Calu3 (cell line): ENCODE measurements at regions not wholly inside any gene's neighbourhood (a gene's known extent, or its start where the extent isn't known, plus 50 kb on each side); places are given as distances from the start of the nearest gene placed in this dataset.
"Not testable (repeated sequence)": the region's sequence is repeated elsewhere in the genome, so short reads cannot be mapped to it uniquely, and the experiment has no call there.

Experiments used
- BruUV-seq: library from RNA; stranded (reverse); fragments of 400-500 nt; replicated peaks from 2 replicates; lab custom pipeline; 2021; lab: Mats Ljungman, UMichigan
- CTCF ChIA-PET: fragments of 300-600 bp; sonication (Branson Sonifier 250); formaldehyde crosslinking; loops from one replicate; lab custom pipeline; 2022; ENCODE audit warnings: antibody characterized with exemption; lab: Charles Lee
- DNase-seq: peaks from one replicate; pipeline ENCODE4 v3.0.0; 2022
- H3K27ac Mint-ChIP-seq: one replicate; pipeline ENCODE4 v1.8.0; 2022; ENCODE audit warnings: mixed read lengths; ENCODE audit not compliant: unreplicated experiment
- H3K27me3 Mint-ChIP-seq: one replicate; pipeline ENCODE4 v1.8.0; 2022; ENCODE audit warnings: mixed read lengths; ENCODE audit not compliant: unreplicated experiment
- H3K36me3 Mint-ChIP-seq: one replicate; pipeline ENCODE4 v1.8.0; 2022; ENCODE audit warnings: mild to moderate bottlenecking, moderate library complexity, mixed read lengths; ENCODE audit not compliant: insufficient read depth, unreplicated experiment
- H3K4me1 Mint-ChIP-seq: one replicate; pipeline ENCODE4 v1.8.0; 2022; ENCODE audit warnings: mild to moderate bottlenecking, low read depth, mixed read lengths; ENCODE audit not compliant: unreplicated experiment
- H3K4me3 Mint-ChIP-seq: one replicate; pipeline ENCODE4 v1.8.0; 2022; ENCODE audit warnings: mild to moderate bottlenecking, low read depth, moderate library complexity, mixed read lengths; ENCODE audit not compliant: unreplicated experiment
- H3K9me3 Mint-ChIP-seq: one replicate; pipeline ENCODE4 v1.8.0; 2022; ENCODE audit warnings: low read depth, mixed read lengths; ENCODE audit not compliant: unreplicated experiment
- CTCF ChIP-seq: fragments of 200-600 bp; IDR thresholded peaks from one replicate; pipeline ENCODE4 v1.8.0; 2022; ENCODE audit warnings: antibody characterized with exemption; ENCODE audit not compliant: unreplicated experiment
- intact Hi-C: fragments of 100-400 bp; cut with micrococcal nuclease; formaldehyde crosslinking; loops from one replicate; pipeline ENCODE4 v1.10.0; 2022; ENCODE audit not compliant: unreplicated experiment

- no peaks in the 10 kb centered on the region for H3K4me1 Mint-ChIP-seq
- BruUV-seq: no TSS peak
- CTCF ChIA-PET: interaction anchor here (0.7 to 2.0 kb wide), 5 partner anchors 15 to 351 kb away, joined by 3 to 10 read pairs (median 4); no protein-coding TSS in a partner anchor
- no peaks in the 10 kb centered on the region for H3K9me3 Mint-ChIP-seq
- no peak for TF ChIP-seq CTCF
- H3K27ac Mint-ChIP-seq: no peak overlapping the region
- no peaks in the 10 kb centered on the region for H3K27me3 Mint-ChIP-seq
- no peak overlapping the region for H3K4me3 Mint-ChIP-seq
- no peak for DNase-seq
- intact Hi-C loops: loop anchor here (1.0 to 5.0 kb wide), 3 partner anchors 69 to 351 kb away; no protein-coding TSS in a partner anchor
- H3K36me3 Mint-ChIP-seq: no peaks in the 10 kb centered on the region
These were observed 294.8 kb downstream of the MDFIC start for GRCh38 chr7:115216652-115217051.

- Mint-ChIP-seq H3K9me3 (peaks cover 4% of the 10 kb centered on the region), H3K27me3 (no peaks in the 10 kb centered on the region), H3K36me3 (peaks cover 5% of the 10 kb centered on the region), H3K4me3 (no peak overlapping the region), H3K27ac (no peak overlapping the region), H3K4me1 (peaks cover 6% of the 10 kb centered on the region)
- intact Hi-C loops: no loop called here
- TF ChIP-seq CTCF: no peak
- no peak for DNase-seq
- CTCF ChIA-PET: interaction anchor here (0.5 kb wide), 1 partner anchor 1505 kb away, joined by 5 read pairs; no protein-coding TSS in a partner anchor
- no TSS peak for BruUV-seq
These were observed 289.3 kb downstream of the MDFIC start for GRCh38 chr7:115211171-115211570.

- BruUV-seq: no TSS peak
- no peak for TF ChIP-seq CTCF
- Mint-ChIP-seq H3K9me3 (peaks cover 6% of the 10 kb centered on the region), H3K36me3 (peaks cover 5% of the 10 kb centered on the region), H3K4me3 (no peak overlapping the region), H3K4me1 (peaks cover 6% of the 10 kb centered on the region), H3K27me3 (no peaks in the 10 kb centered on the region), H3K27ac (no peak overlapping the region)
- CTCF ChIA-PET: no interaction called here
- DNase-seq: no peak
- intact Hi-C loops: no loop called here
These were observed 288.7 kb downstream of the MDFIC start for GRCh38 chr7:115210552-115210951.

DNA sequence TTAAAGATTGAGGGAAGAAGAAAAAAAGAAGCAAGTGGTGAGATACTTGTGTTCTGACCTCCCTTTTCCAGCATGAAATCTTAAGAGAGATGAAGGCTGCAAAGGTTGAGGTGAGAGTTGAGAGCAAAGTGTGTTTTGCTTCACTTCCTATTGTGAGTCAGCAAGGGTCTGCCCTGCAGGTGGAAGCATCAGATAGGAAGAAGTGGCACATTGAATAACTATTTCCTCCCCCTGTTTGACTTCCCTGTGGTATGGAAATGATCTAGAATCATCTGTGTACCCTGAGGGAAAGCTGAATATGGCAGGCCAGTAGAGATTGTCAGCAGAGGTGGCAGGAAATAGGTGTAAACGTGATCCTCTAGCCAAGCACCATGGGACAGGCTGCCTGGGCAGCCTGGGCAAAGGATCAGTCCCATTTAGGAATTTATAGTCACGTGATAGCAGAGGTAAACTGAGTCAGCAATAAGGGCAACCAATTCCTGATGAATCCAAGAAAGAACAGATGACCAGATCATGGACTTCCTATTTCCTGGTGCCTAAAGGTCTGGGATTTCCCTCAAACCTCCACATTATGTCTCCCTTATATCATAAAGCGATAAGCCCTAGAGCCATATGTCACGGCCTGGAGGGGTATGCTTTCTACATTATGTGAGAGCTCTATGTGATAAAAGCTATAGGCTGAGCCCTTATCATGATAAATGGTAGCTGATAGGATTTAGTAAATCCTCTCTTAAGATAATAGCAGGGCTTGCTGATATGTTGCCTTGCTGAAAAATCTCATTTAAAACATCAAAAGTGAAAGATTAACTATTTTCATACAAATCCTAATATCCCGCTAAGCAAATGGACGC is 287.0 kb downstream of the MDFIC start:
- intact Hi-C loops: no loop called here
- no peak overlapping the region for H3K27ac Mint-ChIP-seq
- no peak for DNase-seq
- no peak overlapping the region for H3K4me3 Mint-ChIP-seq
- no peaks in the 10 kb centered on the region for H3K27me3 Mint-ChIP-seq
- CTCF ChIA-PET: interaction anchor here (1.2 kb wide), 1 partner anchor 343 kb away, joined by 3 read pairs; no protein-coding TSS in a partner anchor
- peaks cover 5% of the 10 kb centered on the region for H3K36me3 Mint-ChIP-seq
- BruUV-seq: no TSS peak
- H3K4me1 Mint-ChIP-seq: peaks cover 6% of the 10 kb centered on the region
- H3K9me3 Mint-ChIP-seq: peaks cover 9% of the 10 kb centered on the region
- no peak for TF ChIP-seq CTCF

GRCh38 chr7:115206374-115206773 is 284.5 kb downstream of the MDFIC start:
- H3K36me3 Mint-ChIP-seq, H3K4me3 Mint-ChIP-seq, H3K27me3 Mint-ChIP-seq, H3K27ac Mint-ChIP-seq, DNase-seq, CTCF ChIA-PET, intact Hi-C loops, H3K9me3 Mint-ChIP-seq, H3K4me1 Mint-ChIP-seq, BruUV-seq: not testable (repeated sequence)
